Renal pelvis (tissue), 1 donor: ENCODE measurements at regions not wholly inside any gene's neighbourhood (a gene's known extent, or its start where the extent isn't known, plus 50 kb on each side); places are given as distances from the start of the nearest gene placed in this dataset.

Experiments used
- DNase-seq: peaks from one replicate; pipeline ENCODE4 v3.0.0-alpha.2; 2013

DNA sequence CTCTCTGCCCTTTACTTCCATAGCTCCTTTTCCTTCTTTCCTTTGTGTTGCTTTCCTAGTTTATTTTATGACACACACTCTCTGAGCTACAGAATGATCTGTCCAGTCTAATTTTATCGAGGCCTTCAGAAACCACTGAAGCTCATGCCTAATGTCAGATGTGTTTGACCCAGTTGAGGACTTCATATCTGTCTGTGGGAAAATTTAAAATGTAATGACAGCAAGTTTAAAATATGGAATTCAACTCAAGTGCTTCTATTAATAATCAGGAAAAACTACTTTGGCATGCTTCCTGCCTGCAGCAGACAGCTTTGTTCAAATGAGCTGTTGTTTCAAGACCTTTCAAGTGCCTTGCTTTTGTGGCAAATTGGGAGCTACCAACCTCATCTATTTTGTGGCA, 261.8 kb upstream of the MTNR1B start:
- no peak for DNase-seq

DNA sequence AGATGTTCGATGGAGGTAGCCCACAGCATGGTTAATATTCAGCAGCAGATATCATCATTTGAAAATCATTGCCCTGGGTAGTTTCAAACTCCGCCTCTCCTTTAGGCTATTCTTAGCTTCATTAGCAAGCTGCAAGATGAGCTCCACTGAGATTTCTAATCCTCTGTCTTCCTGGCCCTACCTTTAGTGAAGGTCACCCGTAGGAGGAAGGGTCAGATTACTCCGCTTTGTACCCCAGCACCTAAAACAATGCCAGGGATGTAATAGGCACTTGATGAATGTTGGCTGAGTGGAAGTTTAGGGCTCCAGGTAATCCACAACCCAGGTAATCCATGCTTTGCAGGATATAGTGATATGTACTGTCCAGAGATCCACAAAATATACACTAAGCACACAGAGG, 260.1 kb upstream of the MTNR1B start:
- DNase-seq, result no peak

DNA sequence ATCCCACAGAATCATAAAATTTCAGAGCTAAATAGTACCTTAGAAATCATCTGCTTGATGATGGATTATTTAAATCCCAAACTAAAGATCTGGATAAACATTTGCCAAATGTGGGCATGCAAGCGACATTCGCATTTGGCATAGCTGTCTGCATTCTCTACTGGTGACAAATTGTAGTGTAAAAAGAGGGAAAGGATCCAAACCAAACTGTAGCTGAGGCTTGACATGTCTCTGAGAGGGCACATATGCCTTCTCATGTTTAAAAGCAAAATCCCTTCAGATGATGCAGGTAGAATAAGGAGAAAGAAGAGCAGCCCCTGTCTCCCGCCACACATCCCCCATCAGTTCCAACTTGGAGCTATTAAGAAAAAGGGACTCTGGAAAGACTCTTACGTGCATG, 257.5 kb upstream of the MTNR1B start:
- no peak for DNase-seq

DNA sequence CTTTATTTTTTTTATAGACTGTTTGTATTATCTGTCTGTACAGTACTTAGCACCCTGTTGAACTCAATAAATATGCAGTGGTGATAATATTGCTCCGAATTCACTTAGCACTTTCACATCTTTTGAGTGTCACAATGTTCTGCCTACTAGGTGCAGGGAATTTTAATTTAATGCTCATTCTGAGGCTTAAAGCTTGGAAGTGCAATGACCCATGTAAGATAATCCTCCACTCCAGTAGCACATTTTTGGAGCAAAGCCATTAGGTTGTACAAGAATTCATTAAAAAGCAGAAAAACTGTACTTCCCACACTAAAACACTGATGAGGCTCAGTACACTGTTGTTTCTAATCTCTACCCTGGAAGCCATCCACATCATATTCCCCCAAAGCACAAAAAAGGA, 255.3 kb upstream of the MTNR1B start:
- DNase-seq, result no peak

DNA sequence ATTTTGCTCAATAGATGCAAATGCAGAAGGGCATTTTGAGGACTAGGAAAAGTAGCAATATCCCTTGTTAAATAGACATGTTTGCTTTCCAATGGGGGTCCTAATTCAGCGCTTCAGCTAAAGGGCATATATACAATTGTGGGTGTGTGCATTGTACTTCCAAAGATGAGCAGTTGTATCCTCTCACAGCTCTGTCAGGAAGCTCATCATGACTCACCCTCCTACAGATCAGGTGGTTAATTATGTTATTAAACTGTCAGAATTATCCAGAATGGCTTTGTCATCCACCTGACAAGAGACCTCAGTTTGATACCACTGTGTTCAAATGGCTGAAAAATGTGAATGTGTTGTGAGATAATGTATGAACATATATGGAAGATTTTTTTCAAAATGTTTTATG, 252.2 kb upstream of the MTNR1B start:
- no peak for DNase-seq

DNA sequence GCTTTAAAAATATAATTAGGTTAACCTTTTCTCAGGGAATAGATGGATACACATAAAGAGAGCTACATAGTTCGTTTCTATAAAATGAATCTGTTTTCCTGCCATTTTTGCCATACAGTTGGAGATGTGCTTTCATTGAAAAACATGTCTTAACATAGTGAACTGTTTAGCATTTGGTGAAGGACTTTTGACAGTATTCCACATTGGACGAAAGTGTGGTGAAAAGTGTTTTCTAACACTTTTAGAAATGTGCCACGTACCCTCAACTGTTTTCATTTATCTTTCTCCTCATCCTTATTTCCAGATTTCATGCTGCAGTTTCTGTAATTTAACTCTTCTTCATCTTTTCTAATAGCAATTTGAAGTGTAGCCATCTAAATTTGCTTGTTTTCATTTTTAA, 249.1 kb upstream of the MTNR1B start:
- DNase-seq, result no peak

DNA sequence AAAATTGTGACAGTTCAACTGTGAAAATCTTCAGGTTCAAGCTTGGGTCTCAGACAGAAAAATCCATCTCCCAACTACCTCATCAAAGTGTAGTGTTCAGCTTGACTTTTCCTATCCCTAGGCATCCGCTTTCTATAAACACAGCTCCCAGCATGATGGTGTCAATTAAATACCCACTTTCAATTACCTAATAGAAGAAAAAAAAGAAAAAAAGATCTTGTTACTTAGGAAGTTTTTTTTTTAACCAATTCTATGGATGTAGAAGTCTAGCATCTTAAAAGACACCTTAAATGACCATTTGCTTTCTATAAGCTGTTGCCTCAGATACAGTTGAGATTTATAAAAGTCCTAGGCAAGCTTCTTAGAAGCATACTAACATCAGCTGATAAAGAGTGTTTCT, 244.1 kb upstream of the MTNR1B start:
- DNase-seq, result no peak

DNA sequence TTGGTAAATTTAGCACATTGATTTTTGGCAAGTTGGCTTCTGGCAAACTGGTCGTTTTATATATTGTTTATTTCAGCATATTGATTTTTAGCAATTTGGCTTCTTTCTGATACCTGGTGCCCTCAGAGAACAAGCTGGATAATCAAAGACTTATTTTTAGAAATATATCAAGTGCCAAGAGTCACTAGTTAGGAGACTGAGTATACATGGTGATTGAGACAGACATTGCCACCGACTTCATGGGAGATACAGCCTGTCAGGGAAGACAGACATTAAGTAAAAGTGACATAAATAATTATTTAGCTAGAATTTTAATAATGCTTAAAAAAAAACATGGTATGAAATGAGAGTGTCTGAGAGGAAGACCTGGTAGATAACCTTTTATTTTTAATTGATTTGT, 242.3 kb upstream of the MTNR1B start:
- no peak for DNase-seq

DNA sequence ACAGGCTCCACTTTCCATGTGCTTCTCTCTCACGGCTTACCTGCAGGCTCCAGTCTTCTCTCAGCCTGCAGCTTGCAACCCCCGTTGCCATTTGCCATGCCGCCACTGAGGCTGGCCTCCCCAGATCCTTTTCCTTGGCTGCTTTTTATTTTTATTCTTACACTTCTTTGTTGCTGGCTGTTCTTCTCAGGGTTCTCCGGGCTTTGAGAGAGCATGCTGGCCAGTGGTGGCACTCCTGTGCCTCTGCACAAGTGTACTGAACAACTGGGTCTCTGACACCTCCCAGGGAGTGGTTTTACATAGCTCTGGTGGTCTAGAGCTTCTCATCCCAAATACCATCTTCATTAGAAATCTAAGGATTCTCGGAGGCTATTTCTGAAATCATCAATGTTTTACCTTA, 241.7 kb upstream of the MTNR1B start:
- no peak for DNase-seq

DNA sequence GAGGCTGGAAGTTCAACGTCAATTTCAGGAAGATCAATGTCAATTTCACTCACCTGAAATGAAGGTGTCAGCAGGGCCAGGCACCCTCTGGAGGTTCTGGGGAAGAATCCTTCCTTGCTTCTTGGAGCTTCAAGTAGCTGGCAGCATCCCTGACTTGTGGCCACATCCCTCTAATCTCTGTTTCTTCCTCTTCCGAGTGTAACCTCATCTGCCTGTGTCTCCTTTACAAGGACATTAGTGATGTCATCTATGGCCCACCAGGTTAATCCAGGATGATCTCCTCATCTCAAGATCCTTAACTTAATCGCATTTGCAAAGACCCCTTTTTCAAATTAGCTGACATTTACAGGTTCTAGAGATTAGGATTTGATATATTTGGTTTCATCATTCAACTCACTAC, 240.8 kb upstream of the MTNR1B start:
- no peak for DNase-seq

DNA sequence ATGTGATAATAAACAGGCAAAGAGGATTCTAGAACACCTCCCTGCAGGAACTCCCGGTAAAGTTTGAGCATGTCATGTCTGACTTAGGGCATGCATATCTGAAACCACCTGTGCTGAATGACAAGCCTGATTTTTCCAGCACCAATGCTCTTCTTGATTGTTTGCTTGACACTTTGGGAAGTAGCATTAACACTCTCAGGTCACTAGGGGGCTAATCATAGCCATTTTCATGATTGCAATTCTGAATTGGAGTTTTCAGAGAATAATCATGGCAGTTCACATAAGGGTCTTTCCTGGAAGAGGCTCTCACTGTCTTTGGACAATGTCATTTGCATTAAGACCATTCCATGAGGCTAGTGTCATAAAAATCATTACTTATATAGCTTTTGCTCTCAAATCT, 234.4 kb upstream of the MTNR1B start:
- DNase-seq, result no peak

DNA sequence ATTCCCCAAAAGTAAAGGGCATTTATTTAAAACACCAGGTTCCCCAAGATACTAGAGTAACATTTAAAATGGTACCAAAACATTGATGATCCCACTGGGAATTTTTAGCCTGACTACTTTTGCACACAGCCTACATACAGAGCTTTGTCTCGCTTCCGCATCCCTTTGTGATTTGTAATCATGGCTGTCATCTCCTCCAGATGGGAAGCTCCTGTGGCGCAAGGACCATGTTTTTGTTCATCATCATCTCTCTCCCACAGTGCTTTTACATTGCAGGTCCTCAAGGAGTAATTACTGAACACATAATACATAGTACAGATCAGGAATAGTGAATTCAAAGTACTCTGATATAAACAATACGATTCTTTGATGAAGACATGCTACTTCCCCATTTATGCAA, 231.2 kb upstream of the MTNR1B start:
- no peak for DNase-seq

DNA sequence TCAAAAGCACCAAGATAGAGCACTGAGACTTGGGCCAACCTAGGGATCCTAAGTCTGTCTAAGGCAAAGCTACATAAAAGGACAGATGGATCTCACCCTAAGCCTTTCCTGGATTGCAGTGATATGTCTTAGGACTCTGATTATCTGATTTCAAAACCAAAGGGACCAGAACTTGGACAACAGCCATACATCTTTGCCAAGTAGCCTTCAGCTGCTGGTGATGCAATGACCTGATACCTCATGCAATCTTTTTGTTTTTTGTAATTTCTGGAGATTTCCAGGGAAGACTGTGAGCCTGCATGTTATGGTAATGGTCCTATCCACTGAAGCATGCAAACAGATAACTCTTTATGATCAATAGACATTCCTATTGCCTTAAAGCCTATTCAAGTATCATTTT, 230.4 kb upstream of the MTNR1B start:
- no peak for DNase-seq

DNA sequence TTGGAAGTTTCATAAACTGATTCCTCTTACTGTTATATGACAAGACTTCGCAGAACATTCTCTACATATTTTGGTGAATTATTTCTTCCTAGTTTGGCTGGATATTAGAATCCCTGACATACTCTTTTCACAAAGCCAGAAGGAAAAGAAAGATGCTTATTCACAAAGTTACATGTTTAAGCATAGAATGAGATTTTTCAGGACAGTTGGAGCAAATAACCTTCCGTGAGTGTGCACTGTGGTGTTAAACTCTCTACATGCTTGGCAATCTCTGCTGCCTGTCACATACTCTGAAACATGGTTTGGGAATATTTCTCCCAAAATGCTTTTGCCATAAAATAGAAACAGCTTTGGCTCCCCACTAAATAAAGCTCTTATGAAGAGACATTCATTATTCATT, 230.0 kb upstream of the MTNR1B start:
- no peak for DNase-seq

DNA sequence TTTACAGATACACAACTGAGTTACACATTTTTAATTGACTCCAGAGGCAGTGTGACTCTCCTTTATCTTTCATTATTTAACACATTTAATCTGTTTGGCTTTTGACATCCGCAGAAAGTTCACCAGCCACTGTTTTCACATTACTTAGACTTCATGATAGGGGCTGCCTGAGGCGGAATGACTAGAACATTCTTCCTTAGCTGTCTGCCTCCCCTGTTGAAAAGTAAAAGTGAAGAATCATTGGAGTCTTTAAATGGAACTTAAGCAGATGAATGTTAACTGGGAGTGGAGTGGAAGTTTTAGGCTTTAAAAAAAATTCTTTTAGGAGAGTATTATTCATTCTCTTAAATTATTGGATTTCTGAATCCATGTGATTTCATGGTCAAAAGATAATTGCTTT, 229.2 kb upstream of the MTNR1B start:
- no peak for DNase-seq

DNA sequence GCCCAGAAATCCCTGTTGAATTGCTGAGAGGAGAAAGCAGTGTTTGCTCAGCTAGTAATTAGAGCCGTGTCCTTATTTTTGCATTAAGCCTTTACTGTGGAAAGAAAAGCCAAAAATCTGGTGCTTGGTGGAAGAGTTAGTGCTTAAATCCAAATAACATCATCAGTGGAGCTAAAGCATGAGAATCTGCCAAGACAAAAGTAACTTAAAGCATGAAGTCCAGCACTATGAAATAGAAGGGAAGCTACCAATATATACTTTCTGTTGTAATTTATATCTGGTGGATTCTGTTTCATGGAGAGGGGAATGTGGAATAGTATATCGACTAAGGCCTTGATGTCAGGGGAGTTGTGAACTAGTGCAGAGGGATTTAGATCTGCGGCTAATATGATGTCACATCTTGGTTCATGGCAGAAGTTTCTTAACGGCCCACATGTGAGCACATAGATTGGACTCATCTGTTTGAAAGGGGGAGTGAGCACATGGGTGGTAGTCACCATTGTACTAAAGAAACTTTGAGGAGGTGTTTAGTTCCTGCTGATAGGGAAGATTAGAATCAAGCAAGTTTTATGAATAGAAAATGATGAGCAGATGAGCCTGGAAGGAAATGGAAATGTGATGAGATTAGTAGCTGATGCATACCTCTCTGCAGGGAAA, 224.4 kb upstream of the MTNR1B start:
- DNase-seq, result no peak

DNA sequence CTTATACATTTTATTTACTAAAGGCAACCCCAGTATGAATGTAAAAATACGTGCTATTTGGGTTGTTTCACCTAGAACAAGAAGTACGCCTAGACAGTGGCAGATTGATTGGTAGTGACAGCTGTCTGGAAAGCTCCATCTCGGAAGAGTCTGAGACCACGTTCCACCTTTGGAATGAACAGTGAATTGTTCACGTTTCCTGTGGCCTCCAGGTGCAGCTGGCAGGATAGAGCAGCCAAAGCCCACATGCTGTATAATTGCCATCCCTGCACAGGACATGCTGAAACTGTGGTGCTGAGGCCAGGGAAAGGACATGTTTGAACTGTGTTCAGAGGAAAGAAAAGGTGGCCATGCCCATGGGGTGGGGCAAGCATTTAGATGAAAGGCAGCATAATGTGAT, 218.7 kb upstream of the MTNR1B start:
- DNase-seq, result no peak

DNA sequence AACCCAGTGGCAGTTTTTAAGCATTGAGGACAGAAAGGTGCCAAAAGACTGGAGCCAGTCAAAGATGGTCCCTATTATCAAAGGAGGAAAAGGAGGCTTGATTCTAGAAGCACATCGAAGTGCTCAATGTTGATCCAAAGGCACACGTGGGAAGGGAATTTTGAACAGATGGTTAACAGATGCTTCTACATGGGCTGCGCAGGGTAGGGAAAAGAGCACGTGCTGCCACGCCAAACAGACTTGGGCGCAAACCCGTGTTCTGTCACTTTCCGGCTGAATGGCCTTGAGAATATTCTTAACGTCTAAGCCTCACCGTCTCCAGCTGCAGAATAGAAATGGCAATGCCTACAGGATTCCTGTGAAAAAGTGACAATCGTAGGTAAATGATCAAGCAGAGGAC, 217.9 kb upstream of the MTNR1B start:
- no peak for DNase-seq

DNA sequence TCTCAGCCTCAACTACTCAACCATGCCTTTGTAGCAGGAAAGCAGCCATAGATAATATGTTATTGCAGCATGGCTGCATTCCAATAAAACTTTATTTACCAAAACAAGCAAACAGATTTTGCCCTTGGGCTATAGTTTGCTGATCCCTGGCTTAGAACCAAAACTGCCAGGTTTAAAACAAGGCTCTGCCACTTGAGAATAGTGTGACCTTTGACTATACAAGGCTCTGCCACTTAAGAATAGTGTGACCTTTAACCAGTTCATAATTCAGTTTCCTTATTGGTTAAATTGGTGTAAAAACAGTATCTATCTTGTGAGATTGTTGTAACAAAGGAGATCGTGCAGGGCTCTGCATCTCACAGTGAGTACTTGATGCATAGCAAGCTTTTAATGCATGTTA, 217.3 kb upstream of the MTNR1B start:
- no peak for DNase-seq

DNA sequence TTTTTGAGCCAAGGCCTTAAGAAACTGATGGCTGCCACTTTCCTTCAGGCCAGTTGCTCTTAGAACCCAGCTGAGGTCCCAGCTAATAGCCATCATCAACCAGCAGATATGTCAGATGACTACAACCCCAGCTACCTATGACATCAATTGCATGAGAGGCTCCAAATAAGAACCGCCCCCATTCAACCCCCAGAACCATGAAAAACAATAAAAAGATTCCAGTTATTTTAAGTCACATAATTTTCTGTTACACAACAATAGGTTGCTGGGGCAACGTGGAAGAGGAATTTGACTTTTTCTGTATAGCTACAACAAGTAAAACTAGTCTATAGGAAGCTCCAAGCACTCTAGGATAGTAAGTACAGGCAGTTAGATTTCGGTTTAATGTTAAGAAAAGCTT, 216.3 kb upstream of the MTNR1B start:
- DNase-seq, result no peak

DNA sequence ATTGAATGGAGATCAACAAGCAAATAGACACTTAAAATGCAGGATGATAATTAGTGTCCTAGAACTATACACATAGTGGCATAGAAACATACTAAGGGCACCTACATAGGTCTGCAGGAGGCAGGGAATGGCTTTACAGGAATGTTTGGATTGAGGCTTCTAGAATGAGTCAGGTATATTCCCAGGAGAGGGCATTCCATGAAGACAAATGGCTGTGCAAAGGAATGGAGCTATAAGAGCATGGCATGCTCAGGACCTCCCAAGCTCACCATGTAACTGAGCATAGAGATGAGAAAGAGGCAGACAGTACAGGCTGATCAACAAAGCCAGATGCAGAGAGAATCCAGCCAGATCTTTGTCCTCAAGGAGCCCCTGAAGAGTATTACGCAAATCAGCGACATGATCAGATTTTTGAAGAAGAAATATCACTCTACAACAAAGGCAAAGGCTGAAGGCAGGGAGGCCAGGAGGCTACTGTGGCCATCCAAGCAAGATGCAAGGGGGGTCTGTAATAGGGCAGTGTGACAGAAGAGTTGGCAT, 211.1 kb upstream of the MTNR1B start:
- DNase-seq, result no peak

DNA sequence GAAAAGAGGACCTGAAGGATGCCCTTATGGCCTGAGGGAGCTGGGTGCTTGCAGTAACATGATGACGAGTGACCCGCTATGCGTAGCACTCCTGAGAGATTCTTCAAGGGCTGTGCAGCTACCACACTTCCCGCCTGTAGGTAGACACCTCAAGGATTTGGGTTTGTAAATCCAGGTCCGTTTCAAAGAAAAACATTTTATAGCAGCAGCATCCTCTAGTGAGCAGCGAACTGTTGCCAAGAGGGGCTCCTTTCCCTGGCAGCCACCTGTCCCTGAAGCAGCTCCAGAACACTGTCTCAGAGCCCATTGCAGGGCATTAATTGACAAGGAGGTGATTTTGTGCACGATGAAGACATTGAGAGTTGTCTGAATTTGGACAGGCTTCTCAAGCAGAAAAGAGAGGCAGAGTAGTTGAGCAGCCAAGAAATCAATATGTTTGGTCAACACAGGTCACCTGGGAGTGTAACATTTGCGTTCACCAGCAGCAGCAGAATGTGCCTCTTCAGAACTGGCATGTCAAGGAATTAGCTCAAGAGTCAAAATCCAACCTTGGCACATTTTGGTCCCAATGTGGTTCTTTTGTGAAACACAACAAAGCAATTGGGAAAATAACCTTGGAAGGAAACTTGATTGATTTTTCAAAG, 209.8 kb upstream of the MTNR1B start:
- DNase-seq, result no peak

DNA sequence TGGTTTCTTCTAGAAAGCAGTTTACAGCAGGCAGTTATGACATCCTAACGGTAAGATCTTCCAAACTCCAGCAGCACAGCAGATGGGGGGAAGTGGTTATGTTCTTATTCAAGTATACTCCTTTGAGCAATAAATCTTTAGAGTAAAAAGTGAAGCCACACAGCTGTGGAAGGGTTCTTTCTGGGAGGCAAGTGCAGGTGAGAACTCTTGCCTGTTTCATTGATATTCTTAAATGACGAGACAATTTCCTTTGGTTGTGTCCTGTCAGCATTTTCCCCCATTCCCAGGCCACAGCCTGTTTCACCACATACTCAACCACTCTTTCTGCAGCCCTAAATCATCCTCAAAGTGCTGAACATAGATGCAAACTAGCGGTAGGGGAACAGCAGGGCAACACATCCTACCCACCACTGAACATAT, 207.3 kb upstream of the MTNR1B start:
- no peak for DNase-seq

DNA sequence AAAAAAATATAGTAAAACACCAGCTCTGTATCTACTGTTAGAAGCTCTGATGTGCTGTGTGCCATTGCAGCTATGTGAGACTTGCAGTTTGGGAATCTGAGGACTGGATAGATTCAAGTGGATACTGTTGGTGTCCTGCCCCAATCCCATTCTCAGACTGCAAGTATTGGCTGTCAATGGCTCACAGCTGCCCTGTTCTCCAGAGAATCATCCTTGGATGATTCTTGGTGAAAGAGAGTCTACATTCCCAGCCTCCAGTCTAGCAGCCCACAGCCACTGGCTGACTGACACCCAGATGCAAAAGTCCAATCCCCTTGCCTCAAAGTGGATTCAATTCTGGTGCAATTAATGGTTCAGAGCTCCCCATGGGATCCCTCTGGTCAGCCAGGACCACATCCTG, 206.1 kb upstream of the MTNR1B start:
- DNase-seq, result no peak
